ENCODE measurements at regions not wholly inside any gene's neighbourhood (a gene's known extent, or its start where the extent isn't known, plus 50 kb on each side); places are given as distances from the start of the nearest gene placed in this dataset.

GRCh38 chr1:231091831-231092301, 51.8 kb upstream of the FAM89A start:
- DNase-seq (peak in 13 of 14 experiments; percentile 11 to 64 (median 25)), ATAC-seq (ENCODE audit: poor library complexity) (no peak)
- intact Hi-C loops (cut with DNase I, micrococcal nuclease): loop anchor here (1.0 to 5.0 kb wide), 2 partner anchors 175 kb away; no protein-coding TSS in a partner anchor
- Mint-ChIP-seq H3K9me3 (no peaks in the 10 kb centered on the region), H3K27ac (no peak overlapping the region), H3K4me3 (no peak overlapping the region), H3K4me1 (ENCODE audit: low read depth) (no peaks in the 10 kb centered on the region), H3K36me3 (ENCODE audit: low read depth) (no peaks in the 10 kb centered on the region), H3K27me3 (peaks cover 41% of the 10 kb centered on the region)
- no peaks in the 10 kb centered on the region for H3K4me1 ChIP-seq (ENCODE audit: insufficient read depth, low read length)
- H3K36me3 ChIP-seq (ENCODE audit: insufficient read depth, low read length): no peaks in the 10 kb centered on the region
- no peak overlapping the region for H3K4me3 ChIP-seq (ENCODE audit: low read length)
- ChIA-PET POLR2A (no interaction called here), CTCF (no interaction called here)
- H3K27ac ChIP-seq (ENCODE audit: low read depth in 1 of 2, low read length in 2 of 2): no peak overlapping the region
- no peaks in the 10 kb centered on the region for H3K9me3 ChIP-seq (ENCODE audit: control insufficient read depth in 1 of 2, insufficient read depth in 1 of 2, low read length in 2 of 2)
- H3K27me3 ChIP-seq (ENCODE audit: control insufficient read depth in 1 of 2, insufficient read depth in 2 of 2, low read length in 2 of 2): peaks cover 7 to 8% of the 10 kb centered on the region in 2 experiments
- peak; percentile 44 for TF ChIP-seq CTCF (IDR thresholded peaks at IDR 0.05)

DNA sequence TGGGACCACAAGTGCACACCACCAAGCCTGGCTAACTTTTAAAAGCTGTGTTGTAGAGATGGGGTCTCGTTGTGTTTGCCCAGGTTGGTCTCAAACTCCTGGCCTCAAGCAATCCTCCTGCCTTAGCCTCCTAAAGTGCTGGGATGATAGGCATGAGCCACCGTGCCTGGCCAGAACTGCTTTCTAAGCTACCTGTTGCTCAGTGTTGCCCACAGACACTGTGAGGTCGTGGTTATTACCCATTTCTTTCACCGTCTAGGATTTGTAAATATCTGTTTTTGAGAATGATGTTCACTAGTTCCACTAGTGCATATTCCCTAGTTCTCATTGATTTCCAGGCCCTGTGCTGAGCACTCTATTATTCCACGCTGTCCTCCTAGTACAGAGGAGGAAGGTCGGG, 51.4 kb upstream of the FAM89A start:
- H3K27me3 ChIP-seq (ENCODE audit: control insufficient read depth in 1 of 2, insufficient read depth in 2 of 2, low read length in 2 of 2): peaks cover 7 to 8% of the 10 kb centered on the region in 2 experiments
- Mint-ChIP-seq H3K27me3 (peaks cover 41% of the 10 kb centered on the region), H3K27ac (no peak overlapping the region), H3K4me1 (ENCODE audit: low read depth) (no peaks in the 10 kb centered on the region), H3K9me3 (no peaks in the 10 kb centered on the region), H3K36me3 (ENCODE audit: low read depth) (no peaks in the 10 kb centered on the region), H3K4me3 (no peak overlapping the region)
- H3K27ac ChIP-seq (ENCODE audit: low read depth in 1 of 2, low read length in 2 of 2): no peak overlapping the region
- H3K4me1 ChIP-seq (ENCODE audit: insufficient read depth, low read length): no peaks in the 10 kb centered on the region
- ATAC-seq (ENCODE audit: poor library complexity) (no peak), DNase-seq (no peak)
- TF ChIP-seq CTCF (IDR thresholded peaks at IDR 0.05): no peak
- H3K36me3 ChIP-seq (ENCODE audit: insufficient read depth, low read length): no peaks in the 10 kb centered on the region
- intact Hi-C loops (cut with DNase I, micrococcal nuclease): loop anchor here in 1 of 2 experiments (5.0 kb wide), 1 partner anchor 174 kb away; no protein-coding TSS in a partner anchor
- H3K4me3 ChIP-seq (ENCODE audit: low read length): no peak overlapping the region
- CTCF ChIA-PET: no interaction called here
- H3K9me3 ChIP-seq (ENCODE audit: control insufficient read depth in 1 of 2, insufficient read depth in 1 of 2, low read length in 2 of 2): no peaks in the 10 kb centered on the region
- POLR2A ChIA-PET: no interaction called here

All from CD4-positive, alpha-beta T cell (primary cell).